ENCODE measurements at regions not wholly inside any gene's neighbourhood (a gene's known extent, or its start where the extent isn't known, plus 50 kb on each side); places are given as distances from the start of the nearest gene placed in this dataset.
"Not testable (repeated sequence)": the region's sequence is repeated elsewhere in the genome, so short reads cannot be mapped to it uniquely, and the experiment has no call there.

- DNase-seq (ENCODE audit: low read depth): no peak
Observed at GRCh38 chr15:75100679-75101078, 77.3 kb downstream of the PPCDC start.

- DNase-seq (ENCODE audit: low read depth): peak; percentile 85
Observed at GRCh38 chr15:75104804-75105557, 81.6 kb downstream of the PPCDC start.

DNA sequence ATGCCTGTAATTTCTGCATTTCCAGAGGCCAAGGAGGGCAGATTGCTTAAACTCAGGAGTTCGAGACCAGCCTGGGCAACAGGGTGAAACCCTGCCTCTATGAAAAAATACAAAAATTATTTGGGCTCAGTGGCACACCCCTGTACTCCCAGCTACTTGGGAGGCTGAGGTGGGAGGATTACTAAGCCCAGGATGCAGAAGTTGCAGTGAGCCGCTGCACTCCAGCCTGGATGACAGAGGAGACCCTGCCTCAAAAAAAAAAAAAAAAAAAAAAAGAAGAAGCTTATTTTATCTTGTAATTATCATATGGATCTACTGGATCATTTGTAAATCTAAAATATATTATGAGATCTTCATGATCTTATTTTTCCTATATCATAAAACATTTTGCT lies 84.1 kb downstream of the PPCDC start:
- DNase-seq (ENCODE audit: low read depth): no peak

DNA sequence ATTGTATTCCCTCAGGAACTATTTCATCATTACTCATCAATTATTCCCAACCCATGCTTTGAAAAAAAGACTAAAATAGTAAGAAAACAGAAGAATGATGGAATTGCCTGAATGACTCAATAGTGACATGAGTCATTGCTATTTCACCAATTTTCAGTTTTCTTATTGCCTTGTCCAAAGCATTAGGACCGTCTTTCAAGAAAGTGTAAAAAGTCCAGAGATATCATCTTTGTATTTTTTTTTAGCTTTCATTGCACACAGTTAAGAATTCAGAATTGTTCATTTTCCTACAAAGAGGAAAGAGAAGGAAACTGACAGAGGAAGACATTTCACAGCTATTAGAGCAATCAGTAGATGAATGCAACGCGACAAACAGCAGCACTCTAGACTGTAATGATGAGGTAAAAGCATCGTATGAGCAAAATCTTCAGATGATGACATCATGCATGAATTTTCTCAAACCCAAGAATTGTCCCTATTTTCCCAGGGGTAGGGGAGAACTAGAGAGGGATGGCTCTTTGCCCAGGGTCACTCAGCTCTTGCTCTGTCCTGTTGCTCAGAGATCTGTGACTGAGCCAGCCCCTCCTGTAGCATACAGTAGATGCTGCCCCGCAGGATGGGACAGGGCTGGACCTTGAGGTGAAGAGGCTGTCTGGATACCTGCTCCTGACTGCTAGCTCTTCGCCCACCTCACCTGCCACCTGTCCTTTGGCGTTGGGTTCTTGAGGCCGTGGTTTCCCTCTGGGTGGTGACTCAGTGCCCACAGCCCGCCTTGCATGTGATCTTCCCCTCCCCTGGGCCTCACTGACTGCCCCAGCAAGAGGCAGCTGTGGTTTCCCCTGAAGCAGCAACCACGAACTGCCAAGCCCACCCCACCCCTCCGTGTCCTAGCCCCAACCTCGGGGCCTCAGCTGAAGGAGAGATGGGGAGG lies 84.8 kb downstream of the PPCDC start:
- DNase-seq (ENCODE audit: low read depth): peak; percentile 86

DNA sequence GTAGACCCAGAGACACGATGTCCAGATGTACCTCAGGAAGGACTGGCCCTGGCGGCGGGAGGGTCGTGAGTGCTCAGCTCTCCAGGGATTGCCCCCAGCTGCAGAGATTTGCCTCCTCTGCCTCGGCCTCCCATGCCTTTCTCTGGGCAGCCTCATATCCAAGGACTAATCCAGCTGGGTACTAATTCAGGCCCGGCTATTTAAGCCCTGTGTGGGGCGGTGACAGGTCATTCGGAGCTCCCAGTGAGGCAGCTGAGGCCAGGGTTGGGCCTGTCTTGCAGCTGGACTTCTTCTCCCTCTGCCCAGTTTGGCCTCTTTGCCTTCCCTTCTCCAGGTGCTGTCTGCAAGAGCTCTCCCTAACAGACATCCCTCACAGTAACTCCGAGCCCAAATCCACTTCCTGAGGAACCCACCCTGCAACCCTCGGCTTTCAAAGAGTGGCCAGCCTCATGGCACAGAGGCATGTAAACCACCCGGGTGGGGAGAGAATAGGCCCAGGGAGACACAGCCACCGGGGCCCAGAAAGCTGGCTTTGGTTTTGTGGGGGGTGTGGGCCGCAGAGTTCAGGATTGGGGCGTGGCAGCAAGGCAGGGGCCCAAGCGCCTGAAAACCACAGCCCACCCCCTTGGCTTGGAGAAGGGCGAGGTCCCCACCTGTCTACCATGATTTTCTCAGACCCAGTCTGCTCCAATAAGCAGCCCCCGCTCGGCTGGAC lies 85.8 kb downstream of the PPCDC start:
- no peak for DNase-seq (ENCODE audit: low read depth)

- no peak for DNase-seq (ENCODE audit: low read depth)
Observed at GRCh38 chr15:75109736-75110130, 86.3 kb downstream of the PPCDC start.

DNA sequence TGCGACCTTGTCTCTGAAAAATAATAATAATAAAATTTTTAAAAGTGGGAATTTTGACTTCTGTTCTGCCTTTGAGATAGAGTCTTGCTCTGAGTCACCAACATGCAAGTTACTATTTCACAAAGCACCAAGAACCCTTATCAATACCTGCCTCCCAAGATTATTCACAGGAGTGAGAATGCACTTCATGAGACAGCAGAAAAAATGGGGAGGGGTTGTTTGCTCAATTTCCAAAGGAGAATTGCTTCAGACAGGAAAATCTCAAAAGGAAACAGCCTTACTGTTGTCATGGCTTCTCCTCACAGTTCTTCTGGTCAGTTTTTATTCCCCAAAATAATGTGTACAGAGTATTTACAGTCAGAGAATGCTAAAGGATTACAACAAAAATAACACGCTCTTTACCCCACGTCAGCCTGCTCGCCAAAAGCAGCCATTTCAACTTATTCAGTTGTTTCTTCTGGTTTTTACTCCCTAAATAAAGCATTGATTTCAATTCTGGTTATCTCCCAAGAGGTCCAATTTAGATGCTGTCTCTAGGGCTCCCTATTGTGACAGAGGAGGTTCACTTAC lies 89.0 kb downstream of the PPCDC start:
- DNase-seq (ENCODE audit: low read depth): peak; percentile 83

DNA sequence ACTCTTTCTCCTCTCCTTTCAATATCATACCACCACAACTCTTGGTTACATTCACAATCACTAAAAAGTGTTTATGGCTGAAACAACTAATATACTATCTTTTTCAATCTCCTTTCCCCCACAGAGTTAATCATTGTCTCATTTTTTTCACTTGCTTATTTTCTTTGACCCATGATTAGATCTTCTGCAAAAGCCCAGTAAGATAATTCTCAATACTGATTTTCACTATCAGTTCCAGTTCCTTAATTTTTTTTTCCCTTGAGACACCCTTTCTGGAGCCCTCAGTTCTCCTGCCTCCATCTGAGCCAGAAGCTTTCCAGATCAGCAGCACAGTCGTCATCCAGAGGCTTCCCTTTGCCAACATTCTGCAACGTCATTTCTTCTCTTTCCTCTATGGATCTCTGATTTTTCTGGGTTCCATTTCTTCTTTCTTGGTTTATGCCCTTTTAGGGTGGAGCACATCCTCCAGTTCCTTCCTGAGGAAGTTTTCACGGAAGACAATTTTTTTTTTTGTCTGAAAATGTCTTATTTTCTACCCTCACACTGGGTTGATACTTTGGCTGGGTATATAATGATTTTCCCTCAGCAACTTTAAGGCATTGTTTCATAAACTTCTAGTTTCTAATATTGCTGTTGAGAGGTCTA lies 88.7 kb upstream of the C15orf39 start:
- no peak for DNase-seq (ENCODE audit: low read depth)

GRCh38 chr15:75114327-75114726 lies 87.4 kb upstream of the C15orf39 start:
- no peak for DNase-seq (ENCODE audit: low read depth)

GRCh38 chr15:75114796-75115195 lies 86.9 kb upstream of the C15orf39 start:
- DNase-seq (ENCODE audit: low read depth): no peak

DNA sequence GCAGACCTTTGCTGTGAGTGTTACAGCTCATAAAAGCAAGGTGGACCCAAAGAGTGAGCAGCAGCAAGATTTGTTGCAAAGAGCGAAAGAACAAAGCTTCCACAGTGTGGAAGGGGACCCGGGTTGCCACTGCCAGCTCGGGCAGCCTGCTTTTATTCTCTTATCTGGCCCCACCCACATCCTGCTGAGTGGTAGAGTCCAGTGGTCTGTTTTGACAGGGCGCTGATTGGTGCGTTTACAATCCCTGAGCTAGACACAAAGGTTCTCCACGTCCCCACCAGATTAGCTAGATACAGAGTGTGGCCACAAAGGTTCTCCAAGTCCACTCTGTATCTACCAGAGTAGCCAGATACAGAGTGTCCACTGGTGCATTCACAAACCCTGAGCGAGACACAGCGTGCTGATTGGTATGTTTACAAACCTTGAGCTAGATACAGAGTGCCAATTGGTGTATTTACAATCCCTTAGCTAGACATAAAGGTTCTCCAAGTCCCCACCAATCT lies 86.2 kb upstream of the C15orf39 start:
- not testable (repeated sequence) for DNase-seq (ENCODE audit: low read depth)

- DNase-seq (ENCODE audit: low read depth): not testable (repeated sequence)
Observed at GRCh38 chr15:75116143-75116542, 85.5 kb upstream of the C15orf39 start.

GRCh38 chr15:75117993-75118392 lies 83.7 kb upstream of the C15orf39 start:
- no peak for DNase-seq (ENCODE audit: low read depth)

GRCh38 chr15:75119312-75119711 lies 82.4 kb upstream of the C15orf39 start:
- DNase-seq (ENCODE audit: low read depth): peak; percentile 67

DNA sequence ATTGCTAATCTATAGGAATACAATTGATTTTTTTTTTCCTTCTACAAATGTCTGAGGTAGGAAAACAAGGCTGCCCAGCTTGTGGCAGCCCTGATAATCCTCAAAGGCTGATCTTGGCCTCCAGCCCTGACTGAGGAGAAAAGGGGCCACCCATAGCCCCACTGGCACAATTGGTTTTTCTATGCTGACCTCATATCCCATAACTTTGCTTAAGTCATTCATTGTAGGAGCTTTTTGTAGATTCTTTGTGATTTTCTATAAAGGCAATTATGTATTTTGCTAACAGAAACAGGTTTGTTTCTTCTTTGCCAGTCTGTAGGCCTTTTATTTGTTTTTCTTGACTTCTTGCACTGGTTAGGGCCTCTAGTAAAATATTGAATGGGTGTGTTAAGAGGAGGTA lies 80.2 kb upstream of the C15orf39 start:
- DNase-seq (ENCODE audit: low read depth): no peak

- peak; percentile 86 for DNase-seq (ENCODE audit: low read depth)
Observed at GRCh38 chr15:75123395-75123794, 78.3 kb upstream of the C15orf39 start.

GRCh38 chr15:75124278-75124677 lies 77.4 kb upstream of the C15orf39 start:
- DNase-seq (ENCODE audit: low read depth): not testable (repeated sequence)

GRCh38 chr15:75125935-75126334 lies 75.7 kb upstream of the C15orf39 start:
- DNase-seq (ENCODE audit: low read depth): no peak

- DNase-seq (ENCODE audit: low read depth): no peak
Observed at GRCh38 chr15:75126864-75127580, 74.7 kb upstream of the C15orf39 start.

GRCh38 chr15:75129788-75130187 lies 71.9 kb upstream of the C15orf39 start:
- no peak for DNase-seq (ENCODE audit: low read depth)

DNA sequence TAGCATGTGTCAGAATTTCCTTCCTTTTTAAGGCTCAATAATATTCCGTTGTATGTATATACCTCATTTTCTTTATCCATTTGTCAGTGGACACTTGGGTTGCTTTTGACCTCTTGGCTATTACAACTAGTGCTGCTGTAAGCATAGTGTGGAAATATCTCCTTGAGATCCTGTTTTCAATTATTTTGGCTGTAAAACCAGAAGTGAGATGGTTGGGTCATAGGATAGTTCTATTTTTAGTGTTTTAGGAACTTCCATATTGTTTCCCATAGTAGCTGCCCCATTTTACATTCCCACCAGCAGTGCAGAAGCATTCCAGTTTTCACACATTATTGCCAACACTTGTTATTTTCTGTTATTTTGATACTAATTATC lies 70.4 kb upstream of the C15orf39 start:
- DNase-seq (ENCODE audit: low read depth): no peak
